Loucy (cell line): ENCODE measurements at regions not wholly inside any gene's neighbourhood (a gene's known extent, or its start where the extent isn't known, plus 50 kb on each side); places are given as distances from the start of the nearest gene placed in this dataset.

Source experiments
- CTCF ChIP-seq: fragments of 200-600 bp; sonication (generic); conservative IDR thresholded peaks from 2 replicates; pipeline ENCODE4 v1.5.1; 2014; ENCODE audit warnings: mild to moderate bottlenecking, antibody characterized with exemption, low read length
- EZH2phosphoT487 ChIP-seq: fragments of 200-600 bp; IDR thresholded peaks from 2 replicates; pipeline ENCODE4 v1.6.1; 2018; ENCODE audit warnings: antibody characterized with exemption, mild to moderate bottlenecking, moderate library complexity, borderline replicate concordance

DNA sequence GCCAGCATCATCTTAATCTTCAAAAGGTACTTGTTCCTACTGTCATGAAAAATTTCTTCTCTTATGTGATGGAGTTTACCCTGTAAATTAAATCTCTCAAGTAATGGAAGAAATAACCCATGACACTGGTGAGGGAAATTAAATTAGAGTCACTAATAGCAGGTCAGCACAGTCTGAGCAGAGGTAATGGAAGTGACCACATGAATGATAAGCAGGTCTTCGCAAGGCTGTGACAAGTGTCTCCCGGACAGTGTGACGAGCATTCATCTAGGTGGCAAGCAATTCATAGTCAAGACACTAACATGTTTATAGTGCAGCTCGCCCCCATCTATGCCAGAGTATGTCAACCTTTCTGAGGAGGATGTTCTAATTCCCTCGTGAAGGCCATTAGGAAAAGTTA lies 249.2 kb downstream of the FRK start:
- TF ChIP-seq CTCF, result no peak
- no peak for TF ChIP-seq EZH2phosphoT487
